Endothelial cell of umbilical vein (primary cell): ENCODE measurements at regions not wholly inside any gene's neighbourhood (a gene's known extent, or its start where the extent isn't known, plus 50 kb on each side); places are given as distances from the start of the nearest gene placed in this dataset.

Experiments used
- BruUV-seq: library from RNA; stranded (reverse); fragments of 400-500 nt; replicated peaks from 2 replicates; lab custom pipeline; 2021; lab: Mats Ljungman, UMichigan
- CTCF ChIA-PET: fragments of 300-600, 350-600 bp; sonication (Branson Sonifier 250); formaldehyde crosslinking; loops from one replicate; lab custom pipeline; 2021; ENCODE audit warnings: antibody characterized with exemption, inconsistent platforms; lab: Charles Lee
- POLR2A ChIA-PET: fragments of 300-600, 350-600 bp; sonication (Branson Sonifier 250); formaldehyde crosslinking; loops from one replicate; lab custom pipeline; 2021; ENCODE audit warnings: antibody characterized with exemption, inconsistent platforms; lab: Charles Lee
- DNase-seq: peaks from one replicate; pipeline ENCODE4 v3.0.0-alpha.2; 2011; ENCODE audit warnings: low read depth, low spot score
- FAIRE-seq: peaks from 2 replicates; lab custom pipeline; 2011; peaks lifted over from hg19 to GRCh38; lab: Jason Lieb, UNC
- H2AFZ ChIP-seq: 2 replicates; pipeline ENCODE4 v1.6.0; 2012; ENCODE audit warnings: low read depth, low read length, control low read depth, inconsistent platforms
- H3K27ac ChIP-seq: 2 replicates; pipeline ENCODE4 v1.5.1; 2011; ENCODE audit warnings: low read depth, mild to moderate bottlenecking, control low read depth, low read length, moderate library complexity; ENCODE audit not compliant: insufficient read depth
- H3K27me3 ChIP-seq, 2 experiments: 2 replicates each; pipeline versions ENCODE4 v1.6.0 to v1.6.1; 2011; ENCODE audit warnings: low read length in 2 of 2, mixed read lengths in 1 of 2; ENCODE audit not compliant: control insufficient read depth in 2 of 2, insufficient read depth in 2 of 2
- H3K36me3 ChIP-seq, 2 experiments: 2 replicates in 1 of 2; 3 replicates in 1 of 2; pipeline ENCODE4 v1.5.1; 2011; ENCODE audit warnings: low read length in 2 of 2, mild to moderate bottlenecking in 1 of 2, moderate library complexity in 1 of 2; ENCODE audit not compliant: control insufficient read depth in 2 of 2, insufficient read depth in 2 of 2; ENCODE audit errors: extremely low read depth in 1 of 2
- H3K4me1 ChIP-seq: 3 replicates; pipeline ENCODE4 v1.5.1; 2011; ENCODE audit warnings: mild to moderate bottlenecking, low read length; ENCODE audit not compliant: control insufficient read depth, insufficient read depth; ENCODE audit errors: extremely low read depth
- H3K4me2 ChIP-seq: 2 replicates; pipeline ENCODE4 v1.6.1; 2011; ENCODE audit warnings: low read length, control low read depth, mixed read lengths; ENCODE audit not compliant: insufficient read depth
- H3K4me3 ChIP-seq, 3 experiments: fragments of 200-600 bp in 1 of 3; sonication (generic), shearing (Covaris generic) in 1 of 3; replicated peaks in 1 of 3; 2 replicates each; pipeline ENCODE4 v1.5.1; 2011 to 2016; ENCODE audit warnings: control low read depth in 3 of 3, low read length in 3 of 3, mild to moderate bottlenecking in 2 of 3, inconsistent platforms in 1 of 3, low read depth in 1 of 3, moderate library complexity in 1 of 3; ENCODE audit not compliant: insufficient read depth in 1 of 3
- H3K79me2 ChIP-seq: 2 replicates; pipeline ENCODE4 v1.6.0; 2012; ENCODE audit warnings: low read length, inconsistent platforms; ENCODE audit not compliant: control insufficient read depth, insufficient read depth
- H3K9ac ChIP-seq: replicated peaks from 2 replicates; pipeline ENCODE3; 2011; ENCODE audit warnings: low read length, control low read depth; ENCODE audit not compliant: insufficient read depth; ENCODE audit errors: extremely low read depth
- H3K9me1 ChIP-seq: replicated peaks from 3 replicates; pipeline ENCODE4 v1.6.0; 2011; ENCODE audit warnings: mild to moderate bottlenecking, low read length; ENCODE audit not compliant: control insufficient read depth, insufficient read depth; ENCODE audit errors: extremely low read depth
- H3K9me3 ChIP-seq: replicated peaks from 2 replicates; pipeline ENCODE4 v1.5.1; 2012; ENCODE audit warnings: low read length, inconsistent platforms; ENCODE audit not compliant: control insufficient read depth, insufficient read depth
- H4K20me1 ChIP-seq: replicated peaks from 2 replicates; pipeline ENCODE3; 2011; ENCODE audit warnings: mild to moderate bottlenecking, low read length; ENCODE audit not compliant: control insufficient read depth, insufficient read depth; ENCODE audit errors: extremely low read depth
- CTCF ChIP-seq, 2 donors: IDR thresholded peaks; 1 replicate in 1 of 2; 2 replicates in 1 of 2; pipeline ENCODE4 v1.5.1; 2011; ENCODE audit warnings: low read length in 2 of 2, mild to moderate bottlenecking in 2 of 2, moderate library complexity in 2 of 2, control low read depth in 1 of 2, inconsistent platforms in 1 of 2, low read depth in 1 of 2; ENCODE audit not compliant: insufficient read depth in 1 of 2; ENCODE audit errors: extremely low read depth in 1 of 2
- EZH2 ChIP-seq: IDR thresholded peaks from 2 replicates; pipeline ENCODE4 v1.6.1; 2012; ENCODE audit warnings: borderline replicate concordance, low read depth, mild to moderate bottlenecking, moderate library complexity, low read length, inconsistent platforms; ENCODE audit not compliant: severe bottlenecking
- FOS ChIP-seq: IDR thresholded peaks from 2 replicates; pipeline ENCODE4 v1.6.1; 2011; ENCODE audit warnings: mild to moderate bottlenecking, low read length, moderate library complexity, borderline replicate concordance; ENCODE audit not compliant: insufficient read depth
- GATA2 ChIP-seq: IDR thresholded peaks from 2 replicates; pipeline ENCODE4 v1.7.0; 2011; ENCODE audit warnings: low read depth, mild to moderate bottlenecking, moderate library complexity, mixed read lengths, low read length; ENCODE audit not compliant: insufficient read length, insufficient read depth
- JUN ChIP-seq: IDR thresholded peaks from 2 replicates; pipeline ENCODE4 v1.6.1; 2011; ENCODE audit warnings: borderline replicate concordance, low read depth; ENCODE audit not compliant: insufficient read length, insufficient read depth
- MAX ChIP-seq: IDR thresholded peaks from 2 replicates; pipeline ENCODE4 v1.6.1; 2011; ENCODE audit not compliant: insufficient read depth, insufficient read length
- MYC ChIP-seq: IDR thresholded peaks from one replicate; pipeline ENCODE4 v1.6.1; 2011; ENCODE audit warnings: mild to moderate bottlenecking, low read depth, low read length
- POLR2A ChIP-seq: IDR thresholded peaks from 2 replicates; pipeline ENCODE4 v1.6.1; 2012; ENCODE audit warnings: low read depth, mild to moderate bottlenecking, control low read depth, low read length
- POLR2AphosphoS5 ChIP-seq: IDR thresholded peaks from 2 replicates; pipeline ENCODE4 v1.6.1; 2012; ENCODE audit warnings: low read depth, mild to moderate bottlenecking, control low read depth, low read length, moderate library complexity; ENCODE audit not compliant: insufficient read depth
- dilution Hi-C: fragments of 300-500 bp; cut with MboI; formaldehyde crosslinking; loops from one replicate; pipeline ENCODE4 v1.15.0; 2019; ENCODE audit warnings: low sequenced_read_pairs; ENCODE audit not compliant: extremely low pct_ligation_motif_present
- intact Hi-C: fragments of 100-400 bp; cut with micrococcal nuclease; formaldehyde crosslinking; loops from one replicate; pipeline ENCODE4 v1.10.0; 2022

- no peak overlapping the region for H3K9ac ChIP-seq
- intact Hi-C loops = loop anchor here (5.0 kb wide), 1 partner anchor 462 kb away; no protein-coding TSS in a partner anchor
- H3K27me3 ChIP-seq = peaks cover 2 to 3% of the 10 kb centered on the region in 2 experiments
- H4K20me1 ChIP-seq = no peaks in the 10 kb centered on the region
- BruUV-seq = no TSS peak
- H3K79me2 ChIP-seq = no peaks in the 10 kb centered on the region
- no peak for TF ChIP-seq POLR2AphosphoS5
- no peak for TF ChIP-seq CTCF (IDR thresholded peaks at IDR 0.05; ENCODE audit: extremely low read depth in 1 of 2, insufficient read depth in 1 of 2, low read depth in 1 of 2, low read length in 2 of 2)
- no peak for TF ChIP-seq POLR2A
- no peak for TF ChIP-seq MYC
- H3K4me1 ChIP-seq = peaks cover 2% of the 10 kb centered on the region
- no peak for DNase-seq
- no peak overlapping the region for H3K4me3 ChIP-seq
- H3K9me3 ChIP-seq = no peaks in the 10 kb centered on the region
- H2AFZ ChIP-seq = no peak overlapping the region
- ChIA-PET CTCF (interaction anchor here (2.8 kb wide), 1 partner anchor 222 kb away, joined by 15 read pairs; no protein-coding TSS in a partner anchor), POLR2A (interaction anchor here (0.5 kb wide), 1 partner anchor 10 kb away, joined by 3 read pairs; no protein-coding TSS in a partner anchor)
- no peaks in the 10 kb centered on the region for H3K36me3 ChIP-seq
- no peak overlapping the region for H3K27ac ChIP-seq
- dilution Hi-C loops = loop anchor here (25.0 kb wide), 1 partner anchor 222 kb away; no protein-coding TSS in a partner anchor
- H3K4me2 ChIP-seq = no peak overlapping the region
- no peak for FAIRE-seq
- H3K9me1 ChIP-seq = peaks cover 2% of the 10 kb centered on the region
Observed at GRCh38 chr2:41865263-41865662, 182.6 kb upstream of the PKDCC start.

GRCh38 chr2:41867553-41867952 lies 180.3 kb upstream of the PKDCC start:
- Histone ChIP-seq H4K20me1 (no peaks in the 10 kb centered on the region), H3K27me3 (peaks cover 2 to 3% of the 10 kb centered on the region in 2 experiments), H3K9me3 (no peaks in the 10 kb centered on the region), H3K9ac (no peak overlapping the region), H3K9me1 (no peaks in the 10 kb centered on the region), H3K79me2 (no peaks in the 10 kb centered on the region), H3K27ac (no peak overlapping the region), H3K36me3 (no peaks in the 10 kb centered on the region), H3K4me3 (no peak overlapping the region), H3K4me1 (no peaks in the 10 kb centered on the region), H2AFZ (no peak overlapping the region), H3K4me2 (no peak overlapping the region)
- CTCF ChIA-PET = interaction anchor here (0.9 to 9.9 kb wide), 6 partner anchors 10 to 461 kb away, joined by 3 to 625 read pairs (median 5); no protein-coding TSS in a partner anchor
- dilution Hi-C loops (loop anchor here (25.0 kb wide), 1 partner anchor 220 kb away; no protein-coding TSS in a partner anchor), intact Hi-C loops (loop anchor here (5.0 kb wide), 1 partner anchor 460 kb away; no protein-coding TSS in a partner anchor)
- no peak for FAIRE-seq
- POLR2A ChIA-PET = no interaction called here
- no peak for DNase-seq
- no TSS peak for BruUV-seq
- TF ChIP-seq JUN (no peak), EZH2 (no peak), CTCF (IDR thresholded peaks at IDR 0.05; ENCODE audit: extremely low read depth in 1 of 2, insufficient read depth in 1 of 2, low read depth in 1 of 2, low read length in 2 of 2) (no peak), MYC (no peak), GATA2 (no peak), FOS (no peak), POLR2A (no peak), POLR2AphosphoS5 (no peak), MAX (no peak)
